ENCODE measurements at regions not wholly inside any gene's neighbourhood (a gene's known extent, or its start where the extent isn't known, plus 50 kb on each side); places are given as distances from the start of the nearest gene placed in this dataset.

- TF ChIP-seq MAX (IDR thresholded peaks at IDR 0.05) (no peak), CEBPB (IDR thresholded peaks at IDR 0.05) (no peak)
These were observed 301.7 kb upstream of the FSIP2 start for GRCh38 chr2:185436787-185437372.

All from Ishikawa (cell line).